Vagina (tissue), 2 donors: ENCODE measurements at regions not wholly inside any gene's neighbourhood (a gene's known extent, or its start where the extent isn't known, plus 50 kb on each side); places are given as distances from the start of the nearest gene placed in this dataset.

ENCODE experiments used
- POLR2A ChIP-seq, 2 donors: fragments of 450-650 bp; IDR thresholded peaks; one replicate each; pipeline ENCODE4 v1.6.1; 2017; ENCODE audit warnings: antibody characterized with exemption in 2 of 2, mild to moderate bottlenecking in 2 of 2, moderate library complexity in 2 of 2
- POLR2AphosphoS5 ChIP-seq, 2 donors: sonication (generic); formaldehyde crosslinking; IDR thresholded peaks; one replicate each; pipeline ENCODE4 v1.9.0; 2017; ENCODE audit warnings: antibody characterized with exemption in 2 of 2, mild to moderate bottlenecking in 2 of 2, low read depth in 1 of 2; ENCODE audit not compliant: insufficient read depth in 1 of 2
- TF ChIP-seq, protein P1 (sequence below), 3 experiments: fragments of 450-650 bp in 2 of 3; fragments of 200-600 bp in 1 of 3; sonication (generic) in 1 of 3; IDR thresholded peaks; one replicate each; pipeline ENCODE4 v1.5.1; 2017 to 2019; ENCODE audit warnings: antibody characterized with exemption in 3 of 3, mild to moderate bottlenecking in 2 of 3, moderate library complexity in 2 of 3

DNA sequence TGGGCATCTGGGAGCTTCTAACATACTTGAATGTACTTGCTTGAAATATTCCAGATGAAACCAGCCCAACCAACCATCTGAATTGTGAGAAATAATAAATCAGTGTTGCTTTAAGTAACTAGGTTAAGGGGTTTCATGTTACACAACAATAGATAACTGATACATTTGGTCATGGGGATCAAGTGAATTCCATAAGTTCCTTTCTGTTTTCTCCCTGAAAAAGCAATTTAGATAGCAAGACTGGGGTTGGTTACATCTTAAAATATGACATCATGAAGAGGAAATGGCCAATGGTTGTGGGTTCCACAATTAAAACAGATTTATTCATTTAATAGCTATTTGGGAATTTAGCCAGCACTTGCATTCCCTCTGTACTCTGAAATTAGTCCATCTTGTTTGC lies 559.7 kb downstream of the TLR4 start:
- TF ChIP-seq, protein P1, sequence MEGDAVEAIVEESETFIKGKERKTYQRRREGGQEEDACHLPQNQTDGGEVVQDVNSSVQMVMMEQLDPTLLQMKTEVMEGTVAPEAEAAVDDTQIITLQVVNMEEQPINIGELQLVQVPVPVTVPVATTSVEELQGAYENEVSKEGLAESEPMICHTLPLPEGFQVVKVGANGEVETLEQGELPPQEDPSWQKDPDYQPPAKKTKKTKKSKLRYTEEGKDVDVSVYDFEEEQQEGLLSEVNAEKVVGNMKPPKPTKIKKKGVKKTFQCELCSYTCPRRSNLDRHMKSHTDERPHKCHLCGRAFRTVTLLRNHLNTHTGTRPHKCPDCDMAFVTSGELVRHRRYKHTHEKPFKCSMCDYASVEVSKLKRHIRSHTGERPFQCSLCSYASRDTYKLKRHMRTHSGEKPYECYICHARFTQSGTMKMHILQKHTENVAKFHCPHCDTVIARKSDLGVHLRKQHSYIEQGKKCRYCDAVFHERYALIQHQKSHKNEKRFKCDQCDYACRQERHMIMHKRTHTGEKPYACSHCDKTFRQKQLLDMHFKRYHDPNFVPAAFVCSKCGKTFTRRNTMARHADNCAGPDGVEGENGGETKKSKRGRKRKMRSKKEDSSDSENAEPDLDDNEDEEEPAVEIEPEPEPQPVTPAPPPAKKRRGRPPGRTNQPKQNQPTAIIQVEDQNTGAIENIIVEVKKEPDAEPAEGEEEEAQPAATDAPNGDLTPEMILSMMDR (IDR thresholded peaks at IDR 0.05): no peak
- no peak for TF ChIP-seq POLR2AphosphoS5 (IDR thresholded peaks at IDR 0.05; ENCODE audit: insufficient read depth in 1 of 2, low read depth in 1 of 2)
- TF ChIP-seq POLR2A (IDR thresholded peaks at IDR 0.05): no peak
